Prostate gland (tissue), 2 donors: ENCODE measurements at regions not wholly inside any gene's neighbourhood (a gene's known extent, or its start where the extent isn't known, plus 50 kb on each side); places are given as distances from the start of the nearest gene placed in this dataset.

Experiments used
- POLR2A ChIP-seq: fragments of 450-650 bp; IDR thresholded peaks from one replicate; pipeline ENCODE4 v1.6.1; 2016; ENCODE audit warnings: antibody characterized with exemption, mild to moderate bottlenecking
- TF ChIP-seq, protein P1 (sequence below), 4 experiments: fragments of 200-600 bp in 2 of 4; fragments of 450-650 bp in 2 of 4; sonication (generic) in 2 of 4; IDR thresholded peaks; 1 replicate in 3 of 4; 2 replicates in 1 of 4; pipeline ENCODE4 v1.5.1; 2016 to 2019; ENCODE audit warnings: antibody characterized with exemption in 4 of 4, mild to moderate bottlenecking in 2 of 4, moderate library complexity in 2 of 4

DNA sequence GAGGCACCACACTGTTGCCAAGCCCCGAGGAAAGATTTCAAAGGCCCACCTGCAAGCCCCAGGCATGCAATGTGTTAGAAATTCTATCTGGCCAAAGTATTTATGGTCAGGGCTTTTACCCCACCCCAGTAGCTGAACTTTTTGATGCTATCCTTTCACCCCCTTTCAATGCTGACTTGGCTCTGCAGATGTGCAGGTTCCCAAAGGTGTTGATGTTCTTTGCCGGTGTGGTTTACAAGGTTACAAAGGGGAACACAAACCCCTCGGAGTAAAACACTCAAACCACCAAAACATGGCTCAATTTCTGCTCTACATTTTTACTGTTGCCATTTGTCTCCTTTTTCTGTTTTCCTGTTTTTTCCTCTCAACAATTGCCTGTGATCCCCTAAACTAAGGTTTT is 145.4 kb upstream of the BNIP2 start:
- TF ChIP-seq, protein P1, sequence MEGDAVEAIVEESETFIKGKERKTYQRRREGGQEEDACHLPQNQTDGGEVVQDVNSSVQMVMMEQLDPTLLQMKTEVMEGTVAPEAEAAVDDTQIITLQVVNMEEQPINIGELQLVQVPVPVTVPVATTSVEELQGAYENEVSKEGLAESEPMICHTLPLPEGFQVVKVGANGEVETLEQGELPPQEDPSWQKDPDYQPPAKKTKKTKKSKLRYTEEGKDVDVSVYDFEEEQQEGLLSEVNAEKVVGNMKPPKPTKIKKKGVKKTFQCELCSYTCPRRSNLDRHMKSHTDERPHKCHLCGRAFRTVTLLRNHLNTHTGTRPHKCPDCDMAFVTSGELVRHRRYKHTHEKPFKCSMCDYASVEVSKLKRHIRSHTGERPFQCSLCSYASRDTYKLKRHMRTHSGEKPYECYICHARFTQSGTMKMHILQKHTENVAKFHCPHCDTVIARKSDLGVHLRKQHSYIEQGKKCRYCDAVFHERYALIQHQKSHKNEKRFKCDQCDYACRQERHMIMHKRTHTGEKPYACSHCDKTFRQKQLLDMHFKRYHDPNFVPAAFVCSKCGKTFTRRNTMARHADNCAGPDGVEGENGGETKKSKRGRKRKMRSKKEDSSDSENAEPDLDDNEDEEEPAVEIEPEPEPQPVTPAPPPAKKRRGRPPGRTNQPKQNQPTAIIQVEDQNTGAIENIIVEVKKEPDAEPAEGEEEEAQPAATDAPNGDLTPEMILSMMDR (IDR thresholded peaks at IDR 0.05) = no peak
- TF ChIP-seq POLR2A = no peak
